H1 (cell line): ENCODE measurements at regions not wholly inside any gene's neighbourhood (a gene's known extent, or its start where the extent isn't known, plus 50 kb on each side); places are given as distances from the start of the nearest gene placed in this dataset.

ENCODE experiments used
- CTCF ChIA-PET: fragments of 300-600 bp; sonication (Branson Sonifier 250); formaldehyde crosslinking; loops from one replicate; lab custom pipeline; 2021; ENCODE audit not compliant: partially characterized antibody; lab: Charles Lee
- POLR2A ChIA-PET: fragments of 300-600 bp; sonication (Branson Sonifier 250); formaldehyde crosslinking; loops from one replicate; lab custom pipeline; 2021; ENCODE audit warnings: inconsistent platforms; ENCODE audit not compliant: partially characterized antibody; lab: Charles Lee
- DNase-seq, 2 experiments: peaks; one replicate each; pipeline versions ENCODE4 v3.0.0 to v3.0.0-alpha.2; 2010 to 2022; ENCODE audit warnings: low spot score in 2 of 2, low read depth in 1 of 2, mixed read lengths in 1 of 2
- FAIRE-seq: peaks from 2 replicates; lab custom pipeline; 2011; peaks lifted over from hg19 to GRCh38; lab: Jason Lieb, UNC
- H2AFZ ChIP-seq: 2 replicates; pipeline ENCODE4 v1.8.1; 2012; ENCODE audit warnings: low read length, inconsistent platforms
- H2AK5ac ChIP-seq: 2 replicates; pipeline ENCODE4 v1.6.1; 2013; ENCODE audit warnings: low read depth, low read length
- H2BK120ac ChIP-seq: replicated peaks from 2 replicates; pipeline ENCODE3; 2013; ENCODE audit warnings: low read depth, low read length, inconsistent platforms
- H2BK12ac ChIP-seq: 2 replicates; pipeline ENCODE4 v1.6.1; 2013; ENCODE audit warnings: low read depth, low read length
- H2BK15ac ChIP-seq: 2 replicates; pipeline ENCODE4 v1.6.1; 2013; ENCODE audit warnings: low read length
- H2BK20ac ChIP-seq: 2 replicates; pipeline ENCODE4 v1.6.1; 2013; ENCODE audit warnings: low read length
- H2BK5ac ChIP-seq: 2 replicates; pipeline ENCODE4 v1.6.1; 2013; ENCODE audit warnings: low read depth, low read length
- H3K14ac ChIP-seq: 2 replicates; pipeline ENCODE4 v1.6.1; 2013; ENCODE audit warnings: inconsistent platforms; ENCODE audit not compliant: insufficient read length
- H3K18ac ChIP-seq: 2 replicates; pipeline ENCODE4 v1.6.1; 2013; ENCODE audit warnings: low read length; ENCODE audit errors: extremely low read depth
- H3K23ac ChIP-seq: 2 replicates; pipeline ENCODE4 v1.6.1; 2013; ENCODE audit warnings: inconsistent platforms; ENCODE audit not compliant: insufficient read length
- H3K23me2 ChIP-seq: 2 replicates; pipeline ENCODE4 v1.6.1; 2013; ENCODE audit warnings: low read depth, low read length
- H3K27ac ChIP-seq: 2 replicates; pipeline ENCODE4 v1.6.1; 2011; ENCODE audit warnings: low read depth, low read length, inconsistent platforms
- H3K27me3 ChIP-seq, 4 experiments: replicated peaks in 1 of 4; 1 replicate in 1 of 4; 2 replicates in 3 of 4; pipeline versions ENCODE4 v1.6.1 to v1.8.1; 2011 to 2013; ENCODE audit warnings: low read length in 3 of 4, mild to moderate bottlenecking in 3 of 4, inconsistent platforms in 2 of 4, mixed read lengths in 2 of 4, moderate library complexity in 1 of 4; ENCODE audit not compliant: control insufficient read depth in 3 of 4, insufficient read depth in 3 of 4; ENCODE audit errors: extremely low read depth in 1 of 4
- H3K36me3 ChIP-seq, 4 experiments: 2 replicates each; pipeline versions ENCODE4 v1.6.1 to v1.8.1; 2011 to 2013; ENCODE audit warnings: mild to moderate bottlenecking in 4 of 4, low read length in 3 of 4, moderate library complexity in 2 of 4, control low read depth in 1 of 4, inconsistent platforms in 1 of 4; ENCODE audit not compliant: insufficient read depth in 4 of 4, control insufficient read depth in 2 of 4
- H3K4ac ChIP-seq: replicated peaks from 2 replicates; pipeline ENCODE3; 2013; ENCODE audit warnings: low read length, low read depth, mixed read lengths, inconsistent platforms; ENCODE audit not compliant: insufficient read length
- H3K4me1 ChIP-seq, 4 experiments: replicated peaks in 1 of 4; 1 replicate in 1 of 4; 2 replicates in 3 of 4; pipeline versions ENCODE4 v1.6.1 to v1.8.1; 2011 to 2013; ENCODE audit warnings: low read length in 3 of 4, inconsistent platforms in 2 of 4, mixed read lengths in 1 of 4; ENCODE audit not compliant: insufficient read depth in 4 of 4, control insufficient read depth in 3 of 4
- H3K4me2 ChIP-seq, 2 experiments: 2 replicates each; pipeline versions ENCODE4 v1.6.1 to v1.8.1; 2011 to 2013; ENCODE audit warnings: low read depth in 2 of 2, low read length in 2 of 2, control low read depth in 1 of 2, inconsistent platforms in 1 of 2, mild to moderate bottlenecking in 1 of 2; ENCODE audit not compliant: insufficient read depth in 1 of 2
- H3K4me3 ChIP-seq, 4 experiments: fragments of 200-600, 300-600 bp in 1 of 4; sonication (generic), shearing (Covaris generic), sonication (Bioruptor Twin) in 1 of 4; 2 replicates each; pipeline versions ENCODE4 v1.5.1 to v1.8.1; 2011 to 2016; ENCODE audit warnings: low read length in 4 of 4, low read depth in 3 of 4, control low read depth in 2 of 4, inconsistent platforms in 2 of 4, mild to moderate bottlenecking in 2 of 4, mixed read lengths in 1 of 4, moderate library complexity in 1 of 4; ENCODE audit not compliant: insufficient read depth in 2 of 4; ENCODE audit errors: extremely low read depth in 1 of 4
- H3K56ac ChIP-seq: replicated peaks from 2 replicates; pipeline ENCODE3; 2013; ENCODE audit warnings: low read depth, mild to moderate bottlenecking, mixed read lengths, low read length, inconsistent platforms; ENCODE audit not compliant: insufficient read length
- H3K79me1 ChIP-seq: 2 replicates; pipeline ENCODE4 v1.6.1; 2013; ENCODE audit warnings: low read depth, low read length, control low read depth
- H3K79me2 ChIP-seq, 2 experiments: 2 replicates each; pipeline versions ENCODE4 v1.6.1 to v1.8.1; 2012 to 2013; ENCODE audit warnings: low read length in 2 of 2, mild to moderate bottlenecking in 2 of 2, inconsistent platforms in 1 of 2; ENCODE audit not compliant: insufficient read depth in 2 of 2, control insufficient read depth in 1 of 2
- H3K9ac ChIP-seq, 4 experiments: replicated peaks in 1 of 4; 1 replicate in 1 of 4; 2 replicates in 3 of 4; pipeline versions ENCODE4 v1.6.1 to v1.8.1; 2011 to 2013; ENCODE audit warnings: low read depth in 3 of 4, low read length in 3 of 4, control low read depth in 2 of 4, mild to moderate bottlenecking in 2 of 4, moderate library complexity in 2 of 4, inconsistent platforms in 1 of 4; ENCODE audit errors: extremely low read depth in 1 of 4
- H3K9me3 ChIP-seq, 2 experiments: 2 replicates each; pipeline versions ENCODE4 v1.6.1 to v1.8.1; 2012 to 2013; ENCODE audit warnings: mild to moderate bottlenecking in 2 of 2, moderate library complexity in 2 of 2, control low read depth in 1 of 2, inconsistent platforms in 1 of 2, low read depth in 1 of 2, low read length in 1 of 2, mixed read lengths in 1 of 2; ENCODE audit not compliant: insufficient read depth in 2 of 2
- H4K20me1 ChIP-seq, 2 experiments: replicated peaks in 1 of 2; 2 replicates each; pipeline versions ENCODE3 to v1.8.1; 2011 to 2013; ENCODE audit warnings: inconsistent platforms in 2 of 2, low read length in 2 of 2, mild to moderate bottlenecking in 1 of 2; ENCODE audit not compliant: insufficient read depth in 2 of 2, control insufficient read depth in 1 of 2
- H4K5ac ChIP-seq: 2 replicates; pipeline ENCODE4 v1.6.1; 2013; ENCODE audit warnings: low read length, low read depth, mixed read lengths, inconsistent platforms; ENCODE audit not compliant: insufficient read length
- H4K8ac ChIP-seq: 2 replicates; pipeline ENCODE4 v1.8.0; 2013; ENCODE audit warnings: mild to moderate bottlenecking, moderate library complexity, low read length, inconsistent platforms; ENCODE audit not compliant: insufficient read depth; ENCODE audit errors: extremely low read depth
- H4K91ac ChIP-seq: replicated peaks from 2 replicates; pipeline ENCODE3; 2013; ENCODE audit warnings: low read length, mixed read lengths, inconsistent platforms; ENCODE audit not compliant: insufficient read length
- CBX5 ChIP-seq: fragments of 300-800, 300-1000 bp; sonication (generic); IDR thresholded peaks from 2 replicates; pipeline ENCODE4 v1.7.1; 2016; ENCODE audit warnings: antibody characterized with exemption, low read length, low read depth
- HDAC6 ChIP-seq: IDR thresholded peaks from one replicate; pipeline ENCODE4 v1.7.1; 2012; ENCODE audit warnings: low read depth, mild to moderate bottlenecking, inconsistent platforms, low read length, moderate library complexity
- JUN ChIP-seq: IDR thresholded peaks from 2 replicates; pipeline ENCODE4 v1.6.1; 2011; ENCODE audit warnings: low read depth, mild to moderate bottlenecking, improper control_type of control experiment, low read length
- KDM1A ChIP-seq: fragments of 200-600, 300-600 bp; sonication (generic); IDR thresholded peaks from 2 replicates; pipeline ENCODE4 v1.7.1; 2016; ENCODE audit warnings: mild to moderate bottlenecking, low read length, borderline replicate concordance
- PHF8 ChIP-seq: fragments of 200-600 bp; sonication (generic); conservative IDR thresholded peaks from 2 replicates; pipeline ENCODE4 v1.7.1; 2012; ENCODE audit warnings: low read depth, mild to moderate bottlenecking, inconsistent platforms, low read length, moderate library complexity
- RFX5 ChIP-seq: IDR thresholded peaks from 2 replicates; pipeline ENCODE4 v1.6.1; 2011; ENCODE audit warnings: low read depth, low read length, improper control_type of control experiment, borderline replicate concordance
- RNF2 ChIP-seq: fragments of 200-900, 300-1000 bp; sonication (generic); IDR thresholded peaks from 2 replicates; pipeline ENCODE4 v1.7.1; 2016; ENCODE audit warnings: borderline replicate concordance, low read depth, mild to moderate bottlenecking, antibody characterized with exemption, low read length; ENCODE audit not compliant: poor library complexity, severe bottlenecking; ENCODE audit errors: missing control alignments
- SIX5 ChIP-seq: IDR thresholded peaks from 2 replicates; pipeline ENCODE4 v1.6.1; 2011; ENCODE audit warnings: mild to moderate bottlenecking, low read depth, low read length
- SP4 ChIP-seq: IDR thresholded peaks from 2 replicates; pipeline ENCODE4 v1.6.1; 2012; ENCODE audit warnings: low read length, inconsistent platforms
- WGBS, 2 experiments: shearing (Covaris generic) in 1 of 2; methylation state at CpG; one replicate each; pipeline versions ENCODE4 v1.1.6 to v1.1.7; 2013 to 2015; ENCODE audit warnings: low lambda C conversion rate in 2 of 2, mixed read lengths in 2 of 2, inconsistent platforms in 1 of 2, low coverage in 1 of 2, missing lambda C conversion rate in 1 of 2; ENCODE audit not compliant: insufficient replicate concordance in 2 of 2, insufficient coverage in 1 of 2, insufficient read length in 1 of 2; ENCODE audit errors: extremely low coverage in 1 of 2, missing lambda C conversion rate in 1 of 2; 5-methylcytosine and 5-hydroxymethylcytosine counted together

- H4K20me1 ChIP-seq = no peaks in the 10 kb centered on the region
- no peak for TF ChIP-seq KDM1A
- no peak for TF ChIP-seq HDAC6
- TF ChIP-seq SIX5 = no peak
- TF ChIP-seq SP4 = no peak
- TF ChIP-seq PHF8 = no peak
- TF ChIP-seq RFX5 = no peak
- TF ChIP-seq CBX5 = no peak
- TF ChIP-seq RNF2 = no peak
- TF ChIP-seq JUN = no peak
- POLR2A ChIA-PET = no interaction called here
- no peak overlapping the region for H2AK5ac ChIP-seq
- no peak overlapping the region for H4K91ac ChIP-seq
- H2BK15ac ChIP-seq = no peak overlapping the region
- no peak overlapping the region for H3K23ac ChIP-seq
- WGBS, 2 experiments = 80% methylated on average over 3 of the region's 3 CpGs; no CpG with 5 or more reads in 1 of the 2 experiments
- no peak overlapping the region for H3K9ac ChIP-seq
- no peak overlapping the region for H3K4ac ChIP-seq
- no peak overlapping the region for H3K56ac ChIP-seq
- H3K14ac ChIP-seq = no peak overlapping the region
- H3K79me2 ChIP-seq = no peaks in the 10 kb centered on the region
- no peak overlapping the region for H4K5ac ChIP-seq
- DNase-seq (no peak), FAIRE-seq (no peak)
- no peak overlapping the region for H4K8ac ChIP-seq
- no peaks in the 10 kb centered on the region for H3K9me3 ChIP-seq
- no peaks in the 10 kb centered on the region; the same call in 1 of the 2 replicates for H3K23me2 ChIP-seq
- H3K4me2 ChIP-seq = no peak overlapping the region
- no peak overlapping the region for H2BK12ac ChIP-seq
- no peak overlapping the region for H2BK120ac ChIP-seq
- peak overlapping the region; percentile 97; the same call in 1 of the 2 replicates for H2AFZ ChIP-seq
- H3K36me3 ChIP-seq = no peaks in the 10 kb centered on the region
- H3K4me1 ChIP-seq = no peaks in the 10 kb centered on the region
- H3K27ac ChIP-seq = no peak overlapping the region
- H3K79me1 ChIP-seq = no peaks in the 10 kb centered on the region
- H3K27me3 ChIP-seq = no peaks in the 10 kb centered on the region
- no peak overlapping the region for H2BK20ac ChIP-seq
- no peak overlapping the region for H2BK5ac ChIP-seq
- no peak overlapping the region for H3K18ac ChIP-seq
- CTCF ChIA-PET = interaction anchor here (0.6 to 0.7 kb wide), 2 partner anchors 16 to 172 kb away, joined by 3 to 4 read pairs; no protein-coding TSS in a partner anchor
- no peak overlapping the region for H3K4me3 ChIP-seq
Measured at GRCh38 chr12:30030693-30031374, 247.1 kb upstream of the TMTC1 start.
